Neural cell (in vitro differentiated cells): ENCODE measurements at regions not wholly inside any gene's neighbourhood (a gene's known extent, or its start where the extent isn't known, plus 50 kb on each side); places are given as distances from the start of the nearest gene placed in this dataset.
"Not testable (repeated sequence)": the region's sequence is repeated elsewhere in the genome, so short reads cannot be mapped to it uniquely, and the experiment has no call there.

Experiments used
- CTCF ChIP-seq: fragments of 450-650 bp; IDR thresholded peaks from 2 replicates; pipeline ENCODE4 v1.5.1; 2014; ENCODE audit warnings: antibody characterized with exemption, mild to moderate bottlenecking, moderate library complexity; ENCODE audit not compliant: poor library complexity, severe bottlenecking
- EP300 ChIP-seq: fragments of 450-650 bp; conservative IDR thresholded peaks from 2 replicates; pipeline ENCODE4 v1.6.1; 2014; ENCODE audit warnings: antibody characterized with exemption, mild to moderate bottlenecking, moderate library complexity; ENCODE audit not compliant: poor library complexity, severe bottlenecking
- EZH2 ChIP-seq: fragments of 200-600, 300-800 bp; shearing (Covaris generic), sonication (generic); IDR thresholded peaks from 2 replicates; pipeline ENCODE4 v1.6.1; 2014; ENCODE audit warnings: antibody characterized with exemption, low read length, borderline replicate concordance, mild to moderate bottlenecking; ENCODE audit not compliant: insufficient read depth, poor library complexity, severe bottlenecking
- RAD21 ChIP-seq: fragments of 450-650 bp; conservative IDR thresholded peaks from 2 replicates; pipeline ENCODE4 v1.6.1; 2014; ENCODE audit warnings: antibody characterized with exemption, mild to moderate bottlenecking, moderate library complexity
- REST ChIP-seq: IDR thresholded peaks from 2 replicates; pipeline ENCODE4 v1.6.1; 2012; ENCODE audit warnings: borderline replicate concordance

- not testable (repeated sequence) for TF ChIP-seq CTCF, EZH2, EP300, RAD21, REST
Observed at GRCh38 chr7:106554623-106555022, 106.3 kb downstream of the CCDC71L start.
